Vagina (tissue), 2 donors: ENCODE measurements at regions not wholly inside any gene's neighbourhood (a gene's known extent, or its start where the extent isn't known, plus 50 kb on each side); places are given as distances from the start of the nearest gene placed in this dataset.

Experiments
- CTCF ChIP-seq, 3 experiments: fragments of 450-650 bp in 2 of 3; fragments of 200-600 bp in 1 of 3; sonication (generic) in 1 of 3; IDR thresholded peaks; one replicate each; pipeline ENCODE4 v1.5.1; 2017 to 2019; ENCODE audit warnings: antibody characterized with exemption in 3 of 3, mild to moderate bottlenecking in 2 of 3, moderate library complexity in 2 of 3
- POLR2AphosphoS5 ChIP-seq, 2 donors: sonication (generic); formaldehyde crosslinking; IDR thresholded peaks; one replicate each; pipeline ENCODE4 v1.9.0; 2017; ENCODE audit warnings: antibody characterized with exemption in 2 of 2, mild to moderate bottlenecking in 2 of 2, low read depth in 1 of 2; ENCODE audit not compliant: insufficient read depth in 1 of 2

- TF ChIP-seq CTCF (IDR thresholded peaks at IDR 0.05) (no peak), POLR2AphosphoS5 (IDR thresholded peaks at IDR 0.05; ENCODE audit: insufficient read depth in 1 of 2, low read depth in 1 of 2) (no peak)
Measured at GRCh38 chr1:166544561-166544960, 294.7 kb upstream of the POGK start.
